Effector memory CD8-positive, alpha-beta T cell (primary cell): ENCODE measurements at regions not wholly inside any gene's neighbourhood (a gene's known extent, or its start where the extent isn't known, plus 50 kb on each side); places are given as distances from the start of the nearest gene placed in this dataset.

ENCODE experiments used
- ATAC-seq: fragments of 150-1000 bp; cut with Tn5 transposase; replicated peaks from 2 replicates; pipeline ENCODE4 v1.10.0; 2021; ENCODE audit warnings: mild to moderate bottlenecking, moderate library complexity
- DNase-seq, 3 experiments: peaks; one replicate each; pipeline ENCODE4 v3.0.0; 2021
- H3K27ac Mint-ChIP-seq, 2 donors: one replicate each; pipeline ENCODE4 v1.8.0; 2022; ENCODE audit warnings: mild to moderate bottlenecking in 2 of 2, mixed read lengths in 2 of 2, moderate library complexity in 2 of 2
- H3K27me3 Mint-ChIP-seq, 2 donors: one replicate each; pipeline ENCODE4 v1.8.0; 2022; ENCODE audit warnings: mixed read lengths in 2 of 2
- H3K36me3 Mint-ChIP-seq: one replicate; pipeline ENCODE4 v1.8.0; 2022; ENCODE audit warnings: mild to moderate bottlenecking, moderate library complexity, mixed read lengths; ENCODE audit not compliant: insufficient read depth
- H3K4me1 Mint-ChIP-seq, 2 donors: one replicate each; pipeline ENCODE4 v1.8.0; 2022; ENCODE audit warnings: low read depth in 2 of 2, mixed read lengths in 2 of 2
- H3K4me3 Mint-ChIP-seq, 2 donors: one replicate each; pipeline ENCODE4 v1.8.0; 2022; ENCODE audit warnings: mild to moderate bottlenecking in 2 of 2, mixed read lengths in 2 of 2, moderate library complexity in 2 of 2
- H3K9me3 Mint-ChIP-seq, 2 donors: one replicate each; pipeline ENCODE4 v1.8.0; 2022; ENCODE audit warnings: mixed read lengths in 2 of 2

DNA sequence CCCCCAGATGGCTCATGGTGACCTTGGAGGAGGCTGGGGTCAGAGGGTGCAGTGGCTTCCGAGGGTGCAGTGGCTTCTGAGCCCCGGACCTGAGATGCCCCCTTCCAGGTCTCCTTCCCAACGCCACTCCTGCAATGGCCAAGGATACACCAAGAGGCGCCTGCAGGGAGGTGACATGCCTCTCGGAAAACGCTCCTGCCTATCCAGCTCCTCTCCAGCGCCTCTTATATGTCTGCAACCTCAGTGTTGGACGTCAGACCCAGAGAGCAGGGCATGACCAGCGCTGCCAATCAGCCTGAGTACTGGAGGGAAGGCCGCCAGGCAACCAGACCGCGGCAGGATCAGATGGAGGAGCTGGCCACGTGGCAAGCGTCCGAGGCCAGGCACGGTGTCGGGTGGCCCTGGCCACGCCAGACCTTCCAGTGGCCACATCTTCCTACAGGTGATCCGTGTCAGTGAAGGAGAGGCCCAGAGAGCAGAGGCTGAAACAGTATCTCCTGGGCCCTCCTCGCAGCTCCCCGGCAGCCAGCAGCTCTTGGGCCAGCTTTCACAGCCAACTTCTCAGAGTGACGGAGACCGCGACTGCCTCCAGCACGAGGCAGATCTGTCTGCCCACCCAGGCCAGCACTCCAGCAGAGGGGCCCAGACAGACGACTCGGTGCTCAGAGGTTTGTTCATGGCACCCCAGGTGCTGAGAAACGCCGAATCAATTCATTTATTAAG, 199.5 kb upstream of the SALL3 start:
- Mint-ChIP-seq H3K27me3 (no peaks in the 10 kb centered on the region), H3K4me1 (no peaks in the 10 kb centered on the region), H3K27ac (no peak overlapping the region), H3K4me3 (no peak overlapping the region), H3K9me3 (no peaks in the 10 kb centered on the region), H3K36me3 (no peaks in the 10 kb centered on the region)
- ATAC-seq (no peak), DNase-seq (no peak)

DNA sequence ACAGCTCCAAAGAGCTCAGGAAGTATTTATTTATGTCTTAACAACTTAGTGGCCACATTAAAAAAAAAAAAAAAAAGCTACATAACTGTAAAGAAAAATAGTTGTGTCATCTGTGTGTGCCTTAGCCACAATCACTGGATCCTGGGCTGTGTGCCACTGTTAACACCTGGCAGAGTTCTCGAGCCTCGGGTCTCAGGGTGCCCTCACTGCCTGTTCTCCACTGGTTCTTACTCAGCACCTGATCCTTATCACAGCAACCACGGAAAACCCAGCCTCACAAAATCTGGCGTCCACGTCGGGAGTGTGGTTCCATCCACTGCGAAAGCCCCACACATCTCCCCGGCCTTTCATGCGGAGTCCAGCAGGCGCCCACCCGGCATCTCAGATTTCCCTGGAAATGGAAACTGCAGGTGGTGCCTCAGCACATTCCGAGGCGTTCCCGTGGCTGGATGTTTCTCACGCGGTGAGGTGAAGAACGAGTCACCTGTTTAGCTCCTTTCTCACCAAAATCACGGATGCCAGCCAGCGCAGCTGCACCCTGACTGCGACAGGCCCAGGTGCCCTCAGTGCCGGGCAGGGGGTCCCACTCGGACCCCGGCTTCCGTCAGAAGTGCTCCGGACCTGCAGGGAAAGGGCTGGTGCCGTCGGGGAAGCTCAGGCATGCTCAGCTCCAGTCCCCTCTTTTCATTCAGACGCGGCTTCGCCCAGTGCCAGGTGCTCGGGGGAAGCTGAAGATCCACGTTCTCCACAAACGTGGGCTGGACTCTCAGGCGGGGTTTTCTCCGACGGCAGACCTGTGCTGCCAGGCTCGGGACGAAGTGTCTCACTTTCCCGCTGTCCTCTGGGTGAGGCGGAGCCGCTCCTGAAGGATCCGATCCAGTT, 198.7 kb upstream of the SALL3 start:
- no peaks in the 10 kb centered on the region for H3K9me3 Mint-ChIP-seq
- no peaks in the 10 kb centered on the region for H3K27me3 Mint-ChIP-seq
- no peak for ATAC-seq
- no peak overlapping the region for H3K27ac Mint-ChIP-seq
- no peaks in the 10 kb centered on the region for H3K4me1 Mint-ChIP-seq
- H3K4me3 Mint-ChIP-seq: no peak overlapping the region
- no peaks in the 10 kb centered on the region for H3K36me3 Mint-ChIP-seq
- DNase-seq: no peak

- Mint-ChIP-seq H3K9me3 (no peaks in the 10 kb centered on the region), H3K27me3 (no peaks in the 10 kb centered on the region), H3K4me1 (no peaks in the 10 kb centered on the region), H3K4me3 (no peak overlapping the region), H3K36me3 (no peaks in the 10 kb centered on the region), H3K27ac (no peak overlapping the region)
- ATAC-seq (no peak), DNase-seq (no peak)
These were observed 198.0 kb upstream of the SALL3 start for GRCh38 chr18:78781601-78781960.

GRCh38 chr18:78782951-78783563, 196.6 kb upstream of the SALL3 start:
- DNase-seq (no peak), ATAC-seq (no peak)
- Mint-ChIP-seq H3K9me3 (no peaks in the 10 kb centered on the region), H3K4me3 (no peak overlapping the region), H3K27ac (no peak overlapping the region), H3K36me3 (no peaks in the 10 kb centered on the region), H3K27me3 (peaks cover 0 to 5% of the 10 kb centered on the region in 2 donors), H3K4me1 (no peaks in the 10 kb centered on the region)

GRCh38 chr18:78783564-78783960, 196.1 kb upstream of the SALL3 start:
- H3K4me3 Mint-ChIP-seq: no peak overlapping the region
- DNase-seq (no peak), ATAC-seq (no peak)
- no peaks in the 10 kb centered on the region for H3K36me3 Mint-ChIP-seq
- H3K27me3 Mint-ChIP-seq: peaks cover 0 to 5% of the 10 kb centered on the region in 2 donors
- no peak overlapping the region for H3K27ac Mint-ChIP-seq
- H3K9me3 Mint-ChIP-seq: no peaks in the 10 kb centered on the region
- H3K4me1 Mint-ChIP-seq: no peaks in the 10 kb centered on the region

DNA sequence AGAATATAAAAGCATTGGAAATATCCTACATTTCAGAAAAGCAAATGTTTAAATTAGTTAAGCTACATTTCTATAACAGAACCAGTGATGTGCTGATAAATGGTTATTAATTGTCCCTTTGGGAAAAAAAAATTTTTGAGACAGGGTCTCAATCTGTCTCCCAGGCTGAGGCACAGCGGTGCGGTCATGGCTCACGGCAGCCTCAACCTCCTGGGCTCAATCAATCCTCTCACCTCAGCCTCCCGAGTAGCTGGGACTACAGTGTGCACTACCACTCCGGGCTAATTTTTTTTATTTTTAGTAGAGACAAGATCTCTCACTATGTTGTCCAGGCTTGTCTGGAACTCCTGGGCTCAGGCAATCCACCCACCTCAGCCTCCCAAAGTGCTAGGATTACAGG, 194.8 kb upstream of the SALL3 start:
- no peak for ATAC-seq
- DNase-seq: no peak
- Mint-ChIP-seq H3K27ac (no peak overlapping the region), H3K9me3 (no peaks in the 10 kb centered on the region), H3K27me3 (peaks cover 3 to 6% of the 10 kb centered on the region in 2 donors), H3K36me3 (no peaks in the 10 kb centered on the region), H3K4me3 (no peak overlapping the region), H3K4me1 (no peaks in the 10 kb centered on the region)

DNA sequence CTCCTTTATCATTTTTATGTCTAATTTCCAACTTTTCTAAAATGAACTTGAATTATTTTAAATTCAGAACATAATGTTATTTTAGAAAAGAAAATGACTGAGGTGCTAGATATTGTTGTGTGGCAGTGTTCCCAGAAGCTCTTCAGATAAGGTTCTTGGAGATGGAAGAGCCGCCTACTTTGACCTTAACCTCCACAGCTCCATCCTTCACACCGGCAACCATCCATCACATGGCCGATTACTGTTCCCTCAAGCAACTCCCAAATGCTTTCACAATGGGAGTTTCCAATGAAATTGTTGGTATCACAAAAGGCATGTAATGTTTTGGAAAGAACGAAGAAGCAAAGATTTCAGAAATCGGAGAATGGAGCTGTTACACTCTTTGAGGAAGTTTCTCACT, 193.9 kb upstream of the SALL3 start:
- no peaks in the 10 kb centered on the region for H3K4me1 Mint-ChIP-seq

DNA sequence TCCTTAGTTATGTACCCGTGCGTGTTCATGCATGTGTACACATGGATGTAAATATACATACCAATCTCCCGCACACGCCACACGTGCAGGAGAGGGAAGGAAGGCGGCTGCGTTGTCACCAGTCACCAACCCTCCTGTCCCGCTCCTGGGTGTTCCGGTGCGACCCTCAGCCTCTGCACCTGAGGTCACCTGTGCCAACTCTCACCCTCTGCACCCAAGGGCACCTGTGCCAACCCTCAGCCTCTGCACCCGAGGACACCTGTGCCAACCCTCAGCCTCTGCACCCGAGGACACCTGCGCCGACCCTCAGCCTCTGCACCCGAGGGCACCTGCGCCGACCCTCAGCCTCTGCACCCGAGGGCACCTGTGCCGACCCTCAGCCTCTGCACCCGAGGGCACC, 192.8 kb upstream of the SALL3 start:
- Mint-ChIP-seq H3K27ac (no peak overlapping the region), H3K4me1 (no peaks in the 10 kb centered on the region), H3K9me3 (no peaks in the 10 kb centered on the region), H3K27me3 (peaks cover 18 to 19% of the 10 kb centered on the region in 2 donors), H3K4me3 (no peak overlapping the region), H3K36me3 (no peaks in the 10 kb centered on the region)
- ATAC-seq: no peak
- no peak for DNase-seq

More for the DNA sequence above, 193.9 kb upstream of the SALL3 start:
- no peaks in the 10 kb centered on the region for H3K9me3 Mint-ChIP-seq
- peaks cover 9 to 12% of the 10 kb centered on the region in 2 donors for H3K27me3 Mint-ChIP-seq
- DNase-seq (no peak), ATAC-seq (no peak)
- no peaks in the 10 kb centered on the region for H3K36me3 Mint-ChIP-seq
- no peak overlapping the region for H3K27ac Mint-ChIP-seq
- no peak overlapping the region for H3K4me3 Mint-ChIP-seq

DNA sequence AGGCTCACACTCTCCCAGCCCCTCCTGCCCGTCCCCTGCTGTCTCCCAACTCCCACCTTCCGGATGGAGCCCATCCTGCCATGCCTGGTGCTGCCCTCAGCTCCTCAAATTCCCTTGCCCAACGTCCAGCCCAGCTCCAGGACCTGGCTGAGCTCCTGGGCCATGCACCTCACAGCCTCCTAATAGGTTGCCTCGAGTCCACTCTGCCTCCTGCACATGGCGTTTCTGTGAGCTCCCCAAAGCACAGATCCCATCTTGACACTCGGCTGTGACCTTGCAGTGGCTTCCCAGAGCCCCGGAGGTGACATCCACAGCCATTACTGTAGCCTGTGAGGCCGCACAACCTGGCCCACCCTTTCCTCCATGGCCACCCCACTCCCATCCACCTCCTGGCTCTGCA, 191.9 kb upstream of the SALL3 start:
- DNase-seq (no peak), ATAC-seq (no peak)
- no peak overlapping the region for H3K4me3 Mint-ChIP-seq
- no peaks in the 10 kb centered on the region for H3K9me3 Mint-ChIP-seq
- no peaks in the 10 kb centered on the region for H3K4me1 Mint-ChIP-seq
- no peaks in the 10 kb centered on the region for H3K36me3 Mint-ChIP-seq
- H3K27ac Mint-ChIP-seq: no peak overlapping the region
- peaks cover 19 to 24% of the 10 kb centered on the region in 2 donors for H3K27me3 Mint-ChIP-seq

DNA sequence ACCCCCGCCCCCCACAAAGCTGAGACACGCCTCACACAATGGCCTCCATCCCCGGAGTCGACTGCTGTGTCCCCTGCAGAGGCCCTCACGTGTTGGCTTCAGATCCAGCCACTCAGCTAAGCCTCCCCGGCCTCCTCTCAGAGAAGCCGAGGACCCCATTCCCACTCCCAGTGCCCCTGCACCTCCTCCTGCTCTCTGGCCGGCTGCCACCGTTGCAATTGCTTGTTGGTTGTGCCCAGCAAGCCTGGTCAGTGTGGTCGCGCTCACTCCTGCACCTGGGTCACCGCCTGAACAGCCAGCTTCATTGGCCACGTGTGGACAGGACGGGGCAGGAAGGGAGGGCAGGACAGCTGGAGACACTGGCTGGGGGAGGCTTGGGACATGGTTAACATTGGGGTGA, 191.5 kb upstream of the SALL3 start:
- Mint-ChIP-seq H3K4me3 (no peak overlapping the region), H3K9me3 (no peaks in the 10 kb centered on the region), H3K27ac (no peak overlapping the region), H3K36me3 (no peaks in the 10 kb centered on the region), H3K27me3 (peaks cover 19 to 28% of the 10 kb centered on the region in 2 donors), H3K4me1 (no peaks in the 10 kb centered on the region)
- ATAC-seq: no peak
- DNase-seq: no peak

DNA sequence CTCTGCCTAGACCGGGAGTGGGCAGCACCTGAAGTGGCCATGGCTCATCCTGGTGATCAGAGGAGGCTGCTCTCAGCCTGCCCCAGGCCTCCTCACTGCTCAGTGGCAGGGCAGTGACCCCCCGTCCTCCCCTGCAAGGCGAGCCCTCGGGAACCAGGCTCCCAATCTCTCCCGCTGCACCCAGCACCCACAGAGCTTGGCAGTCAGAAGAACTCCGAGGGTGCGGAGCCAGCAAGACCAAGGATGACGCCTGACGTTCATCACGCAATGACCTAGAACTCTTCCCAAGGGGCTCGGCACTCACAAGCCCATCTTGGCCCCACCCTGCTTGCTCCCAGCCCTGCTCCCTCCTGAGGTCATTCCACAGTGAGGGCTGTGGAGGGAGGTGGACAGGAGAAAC, 189.8 kb upstream of the SALL3 start:
- H3K4me1 Mint-ChIP-seq: no peaks in the 10 kb centered on the region
- no peak overlapping the region for H3K4me3 Mint-ChIP-seq
- no peak for DNase-seq
- no peak overlapping the region for H3K27ac Mint-ChIP-seq
- peaks cover 19 to 28% of the 10 kb centered on the region in 2 donors for H3K27me3 Mint-ChIP-seq
- ATAC-seq: no peak
- H3K9me3 Mint-ChIP-seq: no peaks in the 10 kb centered on the region
- H3K36me3 Mint-ChIP-seq: no peaks in the 10 kb centered on the region

DNA sequence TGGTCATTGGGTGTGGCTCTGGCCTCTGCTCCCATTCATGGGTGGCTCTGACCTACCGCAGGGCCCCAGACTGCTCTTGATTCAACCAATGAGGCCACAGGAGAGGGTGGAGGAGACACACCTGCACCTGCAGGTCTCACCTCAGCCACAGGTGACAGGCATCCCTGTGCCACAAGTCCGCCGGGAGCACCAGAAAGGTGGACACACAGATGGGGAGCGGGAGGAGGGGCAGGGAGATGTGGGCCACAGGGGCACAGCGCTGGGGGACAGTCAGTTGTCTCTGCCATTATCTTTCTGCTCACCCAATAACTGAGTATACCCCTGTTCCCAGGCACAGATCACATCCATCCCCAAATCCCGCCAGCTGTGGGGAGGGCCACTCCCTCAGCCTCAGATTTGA, 189.1 kb upstream of the SALL3 start:
- Mint-ChIP-seq H3K27ac (no peak overlapping the region), H3K36me3 (no peaks in the 10 kb centered on the region), H3K27me3 (peaks cover 19 to 28% of the 10 kb centered on the region in 2 donors), H3K4me3 (no peak overlapping the region), H3K4me1 (no peaks in the 10 kb centered on the region), H3K9me3 (no peaks in the 10 kb centered on the region)
- ATAC-seq: no peak
- no peak for DNase-seq

DNA sequence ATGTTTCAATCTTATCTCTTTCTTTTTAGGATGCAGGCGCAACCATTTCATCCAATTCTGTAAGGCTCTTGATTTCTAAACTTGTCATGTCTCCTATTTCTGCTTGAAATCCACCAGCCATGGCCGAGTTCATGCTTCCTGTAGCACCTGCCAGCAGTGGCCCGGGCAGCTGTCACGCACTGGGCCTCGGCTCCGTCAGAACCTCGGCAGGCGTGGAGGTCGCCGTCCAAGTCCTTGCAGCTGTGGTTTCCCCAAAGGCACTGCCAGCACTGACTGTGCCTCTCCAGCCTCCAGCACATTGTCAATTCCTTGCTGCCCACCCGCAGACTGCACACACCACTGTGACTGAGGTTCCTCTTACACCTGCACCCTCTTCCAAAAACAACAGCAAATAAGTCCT, 188.7 kb upstream of the SALL3 start:
- H3K4me1 Mint-ChIP-seq: no peaks in the 10 kb centered on the region
- H3K36me3 Mint-ChIP-seq: no peaks in the 10 kb centered on the region
- no peak for ATAC-seq
- H3K27me3 Mint-ChIP-seq: peaks cover 19 to 28% of the 10 kb centered on the region in 2 donors
- no peak overlapping the region for H3K27ac Mint-ChIP-seq
- no peak for DNase-seq
- no peak overlapping the region for H3K4me3 Mint-ChIP-seq
- H3K9me3 Mint-ChIP-seq: no peaks in the 10 kb centered on the region

GRCh38 chr18:78792094-78792493, 187.5 kb upstream of the SALL3 start:
- Mint-ChIP-seq H3K36me3 (no peaks in the 10 kb centered on the region), H3K9me3 (no peaks in the 10 kb centered on the region), H3K4me3 (no peak overlapping the region), H3K27me3 (peaks cover 19 to 28% of the 10 kb centered on the region in 2 donors), H3K4me1 (no peaks in the 10 kb centered on the region), H3K27ac (no peak overlapping the region)
- DNase-seq (no peak), ATAC-seq (no peak)
